Ectodermal cell (in vitro differentiated cells): ENCODE measurements at regions not wholly inside any gene's neighbourhood (a gene's known extent, or its start where the extent isn't known, plus 50 kb on each side); places are given as distances from the start of the nearest gene placed in this dataset.
"Not testable (repeated sequence)": the region's sequence is repeated elsewhere in the genome, so short reads cannot be mapped to it uniquely, and the experiment has no call there.

Source experiments
- H3K27ac ChIP-seq: 2 replicates; pipeline ENCODE4 v1.7.0; 2013; ENCODE audit warnings: mild to moderate bottlenecking, low read depth, low read length; ENCODE audit not compliant: insufficient read depth, poor library complexity, severe bottlenecking
- H3K27me3 ChIP-seq: 2 replicates; pipeline ENCODE4 v1.7.0; 2013; ENCODE audit warnings: mild to moderate bottlenecking, low read length; ENCODE audit not compliant: insufficient read depth, control insufficient read depth, poor library complexity, severe bottlenecking
- H3K36me3 ChIP-seq: one replicate; pipeline ENCODE4 v1.7.0; 2013; ENCODE audit warnings: low read length; ENCODE audit not compliant: control insufficient read depth, insufficient read depth
- H3K4me1 ChIP-seq: one replicate; pipeline ENCODE4 v1.7.0; 2013; ENCODE audit warnings: low read length; ENCODE audit not compliant: control insufficient read depth, insufficient read depth
- H3K4me3 ChIP-seq: 2 replicates; pipeline ENCODE4 v1.7.0; 2013; ENCODE audit warnings: low read depth, low read length, control low read depth; ENCODE audit not compliant: insufficient read depth
- H3K9me3 ChIP-seq: 2 replicates; pipeline ENCODE4 v1.7.0; 2013; ENCODE audit warnings: mild to moderate bottlenecking, low read length, moderate library complexity; ENCODE audit not compliant: control insufficient read depth
- WGBS, 2 experiments: methylation state at CpG; one replicate each; pipeline ENCODE4 v1.1.7; 2013; ENCODE audit warnings: missing lambda C conversion rate in 2 of 2; 5-methylcytosine and 5-hydroxymethylcytosine counted together

- Histone ChIP-seq H3K27ac (no peak overlapping the region), H3K9me3 (no peaks in the 10 kb centered on the region), H3K4me1 (no peaks in the 10 kb centered on the region), H3K27me3 (no peaks in the 10 kb centered on the region), H3K4me3 (no peak overlapping the region), H3K36me3 (no peaks in the 10 kb centered on the region)
- 95 to 98% methylated on average over 2 of the region's 2 CpGs for WGBS, 2 experiments
Measured at GRCh38 chr21:17682924-17683323, 70.2 kb upstream of the BTG3 start.

- Histone ChIP-seq H3K4me1 (peaks cover 10% of the 10 kb centered on the region), H3K27ac (no peak overlapping the region), H3K27me3 (no peaks in the 10 kb centered on the region), H3K4me3 (no peak overlapping the region), H3K9me3 (no peaks in the 10 kb centered on the region), H3K36me3 (no peaks in the 10 kb centered on the region)
- WGBS, 2 experiments, result 41 to 44% methylated on average over 1 of the region's 1 CpG
Measured at GRCh38 chr21:17679002-17679600, 66.4 kb upstream of the BTG3 start.

- WGBS, 2 experiments, result 89 to 96% methylated on average over 11 of the region's 11 CpGs
- not testable (repeated sequence) for H3K27ac ChIP-seq, H3K4me3 ChIP-seq, H3K9me3 ChIP-seq, H3K27me3 ChIP-seq, H3K36me3 ChIP-seq
- peaks cover 16% of the 10 kb centered on the region for H3K4me1 ChIP-seq
Measured at GRCh38 chr21:17676930-17677329, 64.2 kb upstream of the BTG3 start.

GRCh38 chr21:17674106-17674505 lies 61.4 kb upstream of the BTG3 start:
- Histone ChIP-seq H3K9me3 (no peaks in the 10 kb centered on the region), H3K4me3 (no peak overlapping the region), H3K27ac (no peak overlapping the region), H3K27me3 (no peaks in the 10 kb centered on the region), H3K36me3 (no peaks in the 10 kb centered on the region), H3K4me1 (peaks cover 16% of the 10 kb centered on the region)
- WGBS, 2 experiments, result 93% methylated on average over 2 to 4 of the region's 4 CpGs

- Histone ChIP-seq H3K27ac (peak overlapping the region; percentile 36), H3K4me3 (no peak overlapping the region)
Measured at GRCh38 chr21:17673261-17674020, 60.7 kb upstream of the BTG3 start.

GRCh38 chr21:17671733-17672132 lies 59.0 kb upstream of the BTG3 start:
- no peak overlapping the region for H3K27ac ChIP-seq
- H3K9me3 ChIP-seq, result no peaks in the 10 kb centered on the region
- H3K27me3 ChIP-seq, result no peaks in the 10 kb centered on the region
- H3K4me1 ChIP-seq, result peaks cover 16% of the 10 kb centered on the region
- no peaks in the 10 kb centered on the region for H3K36me3 ChIP-seq
- H3K4me3 ChIP-seq, result no peak overlapping the region
- 53 to 58% methylated on average over 4 of the region's 4 CpGs for WGBS, 2 experiments

More at GRCh38 chr21:17673261-17674020, 60.7 kb upstream of the BTG3 start:
- no peaks in the 10 kb centered on the region for H3K27me3 ChIP-seq
- no peaks in the 10 kb centered on the region for H3K36me3 ChIP-seq
- no peaks in the 10 kb centered on the region for H3K9me3 ChIP-seq
- 62 to 68% methylated on average over 9 to 11 of the region's 11 CpGs for WGBS, 2 experiments
- peaks cover 16% of the 10 kb centered on the region for H3K4me1 ChIP-seq

GRCh38 chr21:17668479-17669140 lies 55.9 kb upstream of the BTG3 start:
- H3K27me3 ChIP-seq, result no peaks in the 10 kb centered on the region
- H3K4me1 ChIP-seq, result peaks cover under 1% of the 10 kb centered on the region
- 76 to 81% methylated on average over 5 of the region's 5 CpGs for WGBS, 2 experiments
- H3K4me3 ChIP-seq, result no peak overlapping the region
- no peaks in the 10 kb centered on the region for H3K9me3 ChIP-seq
- no peaks in the 10 kb centered on the region for H3K36me3 ChIP-seq
- H3K27ac ChIP-seq, result no peak overlapping the region

GRCh38 chr21:17667256-17667655 lies 54.6 kb upstream of the BTG3 start:
- WGBS, 2 experiments, result 85 to 88% methylated on average over 5 of the region's 5 CpGs
- H3K9me3 ChIP-seq, result no peaks in the 10 kb centered on the region

More at GRCh38 chr21:17667256-17667655, 54.6 kb upstream of the BTG3 start:
- no peaks in the 10 kb centered on the region for H3K36me3 ChIP-seq
- no peak overlapping the region for H3K27ac ChIP-seq
- no peak overlapping the region for H3K4me3 ChIP-seq
- no peaks in the 10 kb centered on the region for H3K27me3 ChIP-seq
- no peaks in the 10 kb centered on the region for H3K4me1 ChIP-seq
